ENCODE measurements at regions not wholly inside any gene's neighbourhood (a gene's known extent, or its start where the extent isn't known, plus 50 kb on each side); places are given as distances from the start of the nearest gene placed in this dataset.

DNA sequence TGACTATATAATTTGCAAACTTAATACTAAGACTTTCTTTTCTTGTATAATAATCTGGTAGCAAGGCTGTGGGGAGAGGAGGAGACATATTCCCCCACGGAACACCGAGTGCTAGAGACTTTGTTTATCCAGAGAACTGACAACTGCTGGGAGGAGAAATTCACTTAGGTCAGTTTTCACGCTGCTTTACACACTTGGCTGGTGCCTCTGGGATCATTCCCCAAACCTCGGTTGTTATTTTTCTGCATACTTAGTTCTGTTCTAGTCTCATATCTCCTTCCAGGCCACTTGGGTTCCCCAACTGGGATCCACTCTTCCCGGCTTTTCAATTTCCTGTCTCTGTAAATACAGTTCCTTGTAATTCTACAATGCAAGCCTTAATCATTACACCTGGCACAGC, 238.2 kb upstream of the ADAMTS16 start:
- TF ChIP-seq ZNF24 (tag by site-specific recombination; IDR thresholded peaks at IDR 0.05) = no peak
- no peak for TF ChIP-seq BCL11A (tag by site-specific recombination; IDR thresholded peaks at IDR 0.05; ENCODE audit: low read depth)
- no peak for TF ChIP-seq ZNF114 (tag by site-specific recombination; IDR thresholded peaks at IDR 0.05)
